Tibial nerve (tissue), 4 donors: ENCODE measurements at regions not wholly inside any gene's neighbourhood (a gene's known extent, or its start where the extent isn't known, plus 50 kb on each side); places are given as distances from the start of the nearest gene placed in this dataset.

Source experiments
- DNase-seq, 2 donors: peaks; one replicate each; pipeline ENCODE4 v3.0.0-alpha.2; 2019; ENCODE audit warnings: low spot score in 2 of 2
- H3K27ac ChIP-seq, 4 donors: fragments of 200-600 bp; sonication (generic) in 3 of 4; one replicate each; pipeline ENCODE4 v1.5.1; 2017 to 2019; ENCODE audit warnings: mild to moderate bottlenecking in 1 of 4
- H3K27me3 ChIP-seq, 2 donors: fragments of 200-600 bp; sonication (generic) in 1 of 2; one replicate each; pipeline versions ENCODE4 v1.5.1 to v1.6.0; 2017 to 2019
- H3K36me3 ChIP-seq, 3 donors: fragments of 200-600 bp; sonication (generic); one replicate each; pipeline ENCODE4 v1.5.1; 2018 to 2019
- H3K4me1 ChIP-seq, 4 donors: fragments of 200-600 bp; sonication (generic) in 3 of 4; one replicate each; pipeline ENCODE4 v1.5.1; 2017 to 2019
- H3K4me3 ChIP-seq, 4 donors: fragments of 200-600 bp; sonication (generic) in 3 of 4; one replicate each; pipeline ENCODE4 v1.5.1; 2017 to 2019; ENCODE audit warnings: mild to moderate bottlenecking in 1 of 4, moderate library complexity in 1 of 4
- H3K9me3 ChIP-seq, 4 donors: fragments of 200-600 bp; sonication (generic) in 3 of 4; one replicate each; pipeline ENCODE4 v1.5.1; 2017 to 2019
- CTCF ChIP-seq, 5 experiments: fragments of 200-600 bp in 3 of 5; fragments of 450-650 bp in 2 of 5; sonication (generic) in 3 of 5; IDR thresholded peaks; one replicate each; pipeline ENCODE4 v1.5.1; 2016 to 2019; ENCODE audit warnings: antibody characterized with exemption in 5 of 5, mild to moderate bottlenecking in 3 of 5, moderate library complexity in 2 of 5
- EP300 ChIP-seq, 2 donors: sonication (generic); formaldehyde crosslinking; IDR thresholded peaks; one replicate each; pipeline ENCODE4 v1.6.1; 2017; ENCODE audit warnings: antibody characterized with exemption in 2 of 2, mild to moderate bottlenecking in 1 of 2
- POLR2A ChIP-seq, 2 donors: fragments of 450-650 bp; IDR thresholded peaks; one replicate each; pipeline ENCODE4 v1.6.1; 2017; ENCODE audit warnings: antibody characterized with exemption in 2 of 2, mild to moderate bottlenecking in 2 of 2, moderate library complexity in 2 of 2
- WGBS, 2 donors: methylation state at CpG; one replicate each; pipeline ENCODE4 v1.1.5; 2018; 5-methylcytosine and 5-hydroxymethylcytosine counted together

GRCh38 chr19:29370276-29370675 is 155.5 kb upstream of the VSTM2B start:
- no peaks in the 10 kb centered on the region for H3K27me3 ChIP-seq
- H3K9me3 ChIP-seq: no peaks in the 10 kb centered on the region
- no peak for DNase-seq
- 82 to 84% methylated on average over 9 of the region's 9 CpGs for WGBS, 2 donors
- no peaks in the 10 kb centered on the region for H3K36me3 ChIP-seq
- no peak overlapping the region for H3K27ac ChIP-seq
- H3K4me3 ChIP-seq: no peak overlapping the region
- TF ChIP-seq POLR2A (IDR thresholded peaks at IDR 0.05): no peak
- TF ChIP-seq CTCF (IDR thresholded peaks at IDR 0.05): no peak
- TF ChIP-seq EP300 (IDR thresholded peaks at IDR 0.05): no peak
- no peaks in the 10 kb centered on the region for H3K4me1 ChIP-seq

- 44 to 45% methylated on average over 5 to 7 of the region's 7 CpGs for WGBS, 2 donors
- TF ChIP-seq EP300 (IDR thresholded peaks at IDR 0.05): no peak
- no peak for TF ChIP-seq CTCF (IDR thresholded peaks at IDR 0.05)
- TF ChIP-seq POLR2A (IDR thresholded peaks at IDR 0.05): no peak
- Histone ChIP-seq H3K36me3 (no peaks in the 10 kb centered on the region), H3K4me3 (no peak overlapping the region), H3K27me3 (no peaks in the 10 kb centered on the region), H3K27ac (no peak overlapping the region), H3K9me3 (no peaks in the 10 kb centered on the region), H3K4me1 (no peaks in the 10 kb centered on the region)
- DNase-seq: no peak
These were observed 154.3 kb upstream of the VSTM2B start for GRCh38 chr19:29371251-29372090.

GRCh38 chr19:29372091-29372415 is 153.7 kb upstream of the VSTM2B start:
- no peaks in the 10 kb centered on the region for H3K36me3 ChIP-seq
- no peaks in the 10 kb centered on the region for H3K9me3 ChIP-seq
- 64 to 80% methylated on average over 2 to 3 of the region's 5 CpGs for WGBS, 2 donors
- no peaks in the 10 kb centered on the region for H3K27me3 ChIP-seq
- DNase-seq: no peak
- no peak overlapping the region for H3K4me3 ChIP-seq
- H3K27ac ChIP-seq: no peak overlapping the region
- no peaks in the 10 kb centered on the region for H3K4me1 ChIP-seq
- no peak for TF ChIP-seq POLR2A (IDR thresholded peaks at IDR 0.05)
- TF ChIP-seq EP300 (IDR thresholded peaks at IDR 0.05): no peak
- no peak for TF ChIP-seq CTCF (IDR thresholded peaks at IDR 0.05)

GRCh38 chr19:29372461-29372860 is 153.3 kb upstream of the VSTM2B start:
- 77 to 83% methylated on average over 3 of the region's 3 CpGs for WGBS, 2 donors
- no peak for DNase-seq

More at GRCh38 chr19:29372461-29372860, 153.3 kb upstream of the VSTM2B start:
- H3K27ac ChIP-seq: no peak overlapping the region
- no peaks in the 10 kb centered on the region for H3K9me3 ChIP-seq
- H3K27me3 ChIP-seq: no peaks in the 10 kb centered on the region
- no peak overlapping the region for H3K4me3 ChIP-seq
- no peak for TF ChIP-seq POLR2A (IDR thresholded peaks at IDR 0.05)
- no peak for TF ChIP-seq EP300 (IDR thresholded peaks at IDR 0.05)
- no peak for TF ChIP-seq CTCF (IDR thresholded peaks at IDR 0.05)
- no peaks in the 10 kb centered on the region for H3K36me3 ChIP-seq
- no peaks in the 10 kb centered on the region for H3K4me1 ChIP-seq
